ENCODE measurements at regions not wholly inside any gene's neighbourhood (a gene's known extent, or its start where the extent isn't known, plus 50 kb on each side); places are given as distances from the start of the nearest gene placed in this dataset.

- H3K27me3 ChIP-seq (ENCODE audit: control insufficient read depth, insufficient read depth, low read length), result no peaks in the 10 kb centered on the region
- ATAC-seq (no peak), DNase-seq (no peak)
- H3K4me3 ChIP-seq (ENCODE audit: low read length), result no peak overlapping the region
- intact Hi-C loops (cut with micrococcal nuclease), result no loop called here
- Mint-ChIP-seq H3K4me1 (no peaks in the 10 kb centered on the region), H3K4me3 (no peak overlapping the region), H3K27ac (no peak overlapping the region), H3K9me3 (no peaks in the 10 kb centered on the region), H3K36me3 (no peaks in the 10 kb centered on the region), H3K27me3 (ENCODE audit: low read depth in 2 of 2) (peaks cover 23 to 52% of the 10 kb centered on the region in 2 donors)
- H3K9me3 ChIP-seq (ENCODE audit: control insufficient read depth, insufficient read depth, low read length), result no peaks in the 10 kb centered on the region
- no peak for TF ChIP-seq CTCF (IDR thresholded peaks at IDR 0.05)
- H3K4me1 ChIP-seq (ENCODE audit: control insufficient read depth, insufficient read depth, low read length), result no peaks in the 10 kb centered on the region
- WGBS (ENCODE audit: insufficient coverage), result 82% methylated on average over 8 of the region's 8 CpGs
- no peaks in the 10 kb centered on the region for H3K36me3 ChIP-seq (ENCODE audit: control insufficient read depth, insufficient read depth, low read length)
- no peak overlapping the region for H3K27ac ChIP-seq (ENCODE audit: low read length)
Observed at GRCh38 chr2:131418625-131419024, 54.7 kb upstream of the RAB6D start.

- Histone ChIP-seq H3K4me3 (ENCODE audit: low read length) (no peak overlapping the region), H3K27ac (ENCODE audit: low read length) (no peak overlapping the region), H3K36me3 (ENCODE audit: control insufficient read depth, insufficient read depth, low read length) (no peaks in the 10 kb centered on the region), H3K4me1 (ENCODE audit: control insufficient read depth, insufficient read depth, low read length) (no peaks in the 10 kb centered on the region), H3K27me3 (ENCODE audit: control insufficient read depth, insufficient read depth, low read length) (no peaks in the 10 kb centered on the region), H3K9me3 (ENCODE audit: control insufficient read depth, insufficient read depth, low read length) (no peaks in the 10 kb centered on the region)
- DNase-seq (no peak), ATAC-seq (no peak)
- 71% methylated on average over 2 of the region's 2 CpGs for WGBS (ENCODE audit: insufficient coverage)
- Mint-ChIP-seq H3K4me3 (no peak overlapping the region), H3K27me3 (ENCODE audit: low read depth in 2 of 2) (peaks cover 23 to 45% of the 10 kb centered on the region in 2 donors), H3K27ac (no peak overlapping the region), H3K36me3 (no peaks in the 10 kb centered on the region), H3K9me3 (no peaks in the 10 kb centered on the region), H3K4me1 (peaks cover 0 to 4% of the 10 kb centered on the region in 2 donors)
- intact Hi-C loops (cut with micrococcal nuclease), result no loop called here
- no peak for TF ChIP-seq CTCF (IDR thresholded peaks at IDR 0.05)
Observed at GRCh38 chr2:131417886-131418285, 53.9 kb upstream of the RAB6D start.

DNA sequence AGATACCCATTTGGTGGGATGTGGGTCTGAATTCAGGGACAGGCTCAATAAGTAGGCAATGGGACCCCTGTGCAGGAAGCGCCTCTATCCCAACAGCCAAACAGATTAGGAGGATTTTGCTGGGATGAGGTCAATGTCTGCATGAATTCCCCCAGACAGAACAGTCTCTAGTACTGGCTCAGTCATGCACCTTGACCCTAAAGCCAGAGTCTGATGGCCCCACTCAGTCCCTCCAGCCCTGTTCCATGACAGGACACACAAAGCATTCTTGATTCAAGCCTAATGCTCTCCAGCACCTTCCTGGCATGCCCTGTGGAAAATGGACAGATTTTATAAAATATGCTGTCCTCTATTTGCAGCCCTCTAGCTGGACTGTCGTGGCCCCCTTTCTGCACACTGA is 49.8 kb upstream of the RAB6D start:
- no peak for ATAC-seq
- Mint-ChIP-seq H3K27me3 (ENCODE audit: low read depth in 2 of 2) (peaks cover 17 to 35% of the 10 kb centered on the region in 2 donors), H3K4me3 (no peak overlapping the region), H3K9me3 (no peaks in the 10 kb centered on the region), H3K4me1 (peaks cover 0 to 5% of the 10 kb centered on the region in 2 donors), H3K36me3 (no peaks in the 10 kb centered on the region), H3K27ac (no peak overlapping the region)
- Histone ChIP-seq H3K4me1 (ENCODE audit: control insufficient read depth, insufficient read depth, low read length) (no peaks in the 10 kb centered on the region), H3K27ac (ENCODE audit: low read length) (no peak overlapping the region), H3K36me3 (ENCODE audit: control insufficient read depth, insufficient read depth, low read length) (no peaks in the 10 kb centered on the region), H3K27me3 (ENCODE audit: control insufficient read depth, insufficient read depth, low read length) (no peaks in the 10 kb centered on the region), H3K9me3 (ENCODE audit: control insufficient read depth, insufficient read depth, low read length) (no peaks in the 10 kb centered on the region), H3K4me3 (ENCODE audit: low read length) (no peak overlapping the region)
- intact Hi-C loops (cut with micrococcal nuclease), result loop anchor here (2.0 kb wide), 1 partner anchor 259 kb away; no protein-coding TSS in a partner anchor
- 83% methylated on average over 2 of the region's 2 CpGs for WGBS (ENCODE audit: insufficient coverage)
- no peak for DNase-seq
- no peak for TF ChIP-seq CTCF (IDR thresholded peaks at IDR 0.05)

All from natural killer cell (primary cell).